CD4-positive, alpha-beta T cell treated with Interferon gamma for 1 hour (primary cell): ENCODE measurements at regions not wholly inside any gene's neighbourhood (a gene's known extent, or its start where the extent isn't known, plus 50 kb on each side); places are given as distances from the start of the nearest gene placed in this dataset.

Source experiments
- DNase-seq: peaks from one replicate; pipeline ENCODE4 v3.0.0-alpha.2; 2020

DNA sequence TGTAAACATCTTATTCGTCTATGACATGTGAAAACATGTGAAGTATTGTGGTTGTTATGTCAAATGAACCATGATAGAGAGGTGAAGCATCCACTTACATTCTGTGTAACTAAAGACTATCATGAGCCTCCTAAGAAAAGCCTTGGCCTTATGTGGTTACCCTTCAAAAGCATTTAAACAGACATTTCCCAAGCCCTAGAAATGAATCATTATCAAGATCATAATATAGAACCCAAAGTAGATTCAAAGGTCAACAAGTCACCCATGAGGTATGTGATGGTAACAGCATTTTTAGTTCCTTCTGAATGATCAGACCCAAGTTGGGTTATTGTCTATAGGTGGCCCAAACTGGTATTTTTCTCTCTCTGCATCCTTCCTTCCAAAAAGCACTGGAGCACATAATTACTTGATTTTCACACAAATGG lies 408.0 kb downstream of the TBL1XR1 start:
- no peak for DNase-seq

- no peak for DNase-seq
Measured at GRCh38 chr3:176787506-176787905, 409.8 kb downstream of the TBL1XR1 start.

DNA sequence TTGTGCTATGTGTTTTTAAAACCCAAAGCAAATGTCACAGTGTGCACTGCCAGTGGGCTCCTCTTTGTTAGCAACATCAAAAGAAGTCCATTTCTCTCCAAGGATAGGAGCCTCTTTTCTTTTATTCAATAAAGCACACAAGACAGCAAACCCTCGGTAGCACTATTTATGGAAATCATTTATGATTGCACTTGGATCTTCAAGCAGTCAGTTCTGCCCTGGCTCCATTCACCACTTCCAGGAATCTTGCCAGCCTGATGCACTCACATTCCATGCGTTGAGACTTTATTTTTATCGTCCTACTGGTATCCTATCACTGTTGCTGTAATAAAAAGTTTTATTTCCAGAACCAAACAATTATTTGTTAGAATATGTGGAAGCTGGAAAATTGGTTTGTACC lies 412.1 kb downstream of the TBL1XR1 start:
- DNase-seq, result no peak

- no peak for DNase-seq
Measured at GRCh38 chr3:176780766-176781165, 416.5 kb downstream of the TBL1XR1 start.

GRCh38 chr3:176776622-176777175 lies 420.6 kb downstream of the TBL1XR1 start:
- DNase-seq, result no peak

GRCh38 chr3:176769547-176770190 lies 427.6 kb downstream of the TBL1XR1 start:
- no peak for DNase-seq

- DNase-seq, result no peak
Measured at GRCh38 chr3:176767385-176767784, 429.9 kb downstream of the TBL1XR1 start.

DNA sequence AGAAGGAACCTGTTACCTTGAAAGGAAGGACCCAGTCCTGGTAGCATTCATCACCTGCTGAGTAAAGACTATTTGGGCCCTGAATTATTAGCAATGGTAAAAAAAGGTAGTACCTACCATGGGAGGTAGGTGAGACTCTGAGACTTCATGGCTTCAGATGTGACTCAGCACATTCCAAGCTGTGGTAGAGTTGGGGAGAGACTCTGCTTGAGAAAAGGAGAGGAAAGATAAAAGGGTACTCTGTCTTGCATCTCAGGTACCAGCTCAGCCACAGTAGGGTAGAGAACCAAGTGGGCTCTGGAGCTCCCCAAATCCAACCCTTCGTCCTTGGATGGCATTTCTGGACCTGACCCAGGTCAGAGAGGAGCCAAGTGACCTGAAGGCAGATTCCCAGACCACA lies 430.4 kb downstream of the TBL1XR1 start:
- DNase-seq, result no peak

GRCh38 chr3:176765382-176765900 lies 431.8 kb downstream of the TBL1XR1 start:
- no peak for DNase-seq

- DNase-seq, result no peak
Measured at GRCh38 chr3:176759815-176760506, 437.3 kb downstream of the TBL1XR1 start.

DNA sequence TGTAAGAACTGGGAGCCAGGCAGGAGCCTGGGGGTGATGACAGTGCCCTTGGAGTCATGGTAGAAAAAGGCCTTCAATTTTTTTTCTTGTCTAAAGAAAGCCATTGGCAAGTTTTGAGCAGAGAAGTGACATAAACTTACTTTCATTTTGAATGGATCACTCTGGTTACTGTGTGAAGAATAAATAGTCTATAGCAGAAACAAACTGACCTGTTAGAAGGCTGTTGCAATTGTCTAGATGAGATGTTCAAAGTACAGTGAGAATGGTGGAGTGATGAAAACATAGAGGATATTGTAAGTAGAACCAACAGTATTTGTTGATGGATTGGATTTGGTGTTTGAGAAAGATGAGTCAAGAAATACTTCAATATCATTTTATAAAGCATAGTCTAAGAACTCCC lies 439.9 kb downstream of the TBL1XR1 start:
- no peak for DNase-seq

GRCh38 chr3:176755977-176756376 lies 441.3 kb downstream of the TBL1XR1 start:
- no peak for DNase-seq

GRCh38 chr3:176755552-176755951 lies 441.7 kb downstream of the TBL1XR1 start:
- DNase-seq, result no peak

DNA sequence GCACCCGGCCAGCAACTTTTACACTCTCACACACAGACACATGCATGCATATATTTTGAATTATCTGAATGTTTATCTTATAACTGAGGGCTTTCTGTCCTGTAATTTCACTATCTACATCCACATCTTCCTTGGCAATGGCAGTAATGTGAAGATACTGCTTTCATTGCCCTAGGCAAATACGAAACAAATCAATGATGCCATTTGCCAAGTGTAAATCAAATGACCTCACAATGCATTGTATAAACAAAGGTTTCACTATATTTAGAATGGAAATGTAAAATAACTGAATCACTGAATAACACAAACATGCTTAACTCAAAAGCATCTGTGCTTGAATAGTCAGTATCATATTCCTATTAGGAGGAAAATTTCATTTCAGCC lies 455.6 kb downstream of the TBL1XR1 start:
- DNase-seq, result no peak

- no peak for DNase-seq
Measured at GRCh38 chr3:176740906-176741663, 456.2 kb downstream of the TBL1XR1 start.

GRCh38 chr3:176739159-176739558 lies 458.1 kb downstream of the TBL1XR1 start:
- no peak for DNase-seq

DNA sequence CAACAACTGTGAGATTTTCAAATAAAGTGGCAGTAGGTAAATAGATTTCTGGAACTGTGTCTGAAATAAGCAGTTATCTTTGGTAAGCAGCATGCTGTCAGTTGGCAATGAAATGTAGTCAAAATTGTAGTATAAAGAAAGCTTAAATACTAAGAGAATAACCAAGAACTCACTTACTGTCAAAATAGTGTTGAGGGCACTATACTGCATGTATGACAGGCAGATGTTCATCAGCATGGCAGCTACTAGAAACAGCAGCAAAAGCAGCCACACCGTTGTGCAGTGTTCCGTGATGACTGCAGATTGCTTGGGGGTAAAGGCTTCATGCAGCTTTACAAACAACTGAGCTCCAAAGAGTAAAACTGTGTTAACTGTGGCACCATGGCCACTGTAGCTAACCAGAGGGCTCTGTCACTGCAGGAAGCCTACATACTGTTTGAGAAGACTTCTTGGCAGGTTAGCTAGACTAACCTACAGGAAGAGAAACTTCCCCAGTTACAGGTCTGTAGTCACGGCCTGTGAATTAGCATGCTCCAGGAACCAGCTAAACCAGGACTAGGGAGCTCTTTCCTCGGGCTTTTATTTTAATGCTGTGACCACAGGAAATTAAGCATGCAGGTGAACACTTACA lies 459.7 kb downstream of the TBL1XR1 start:
- no peak for DNase-seq

DNA sequence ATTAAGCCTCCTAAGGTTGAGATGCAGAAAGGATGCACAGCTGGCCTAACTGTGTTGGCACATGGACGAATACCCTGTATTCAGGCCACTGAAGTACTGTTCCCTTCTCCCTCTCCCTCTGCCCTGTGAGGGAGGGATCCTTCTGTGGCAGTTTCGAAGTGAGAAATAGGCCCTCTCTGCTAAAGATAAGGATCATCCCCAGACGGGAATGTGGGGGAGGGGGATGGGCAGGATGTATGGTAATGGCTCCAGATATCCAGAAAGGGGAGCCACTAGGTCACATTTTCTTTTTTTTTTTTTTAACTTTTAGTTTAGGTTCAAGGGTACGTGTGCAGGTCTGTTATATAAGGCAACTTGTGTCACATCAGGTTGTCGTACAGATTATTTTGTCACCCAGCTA lies 463.1 kb downstream of the TBL1XR1 start:
- DNase-seq, result no peak

DNA sequence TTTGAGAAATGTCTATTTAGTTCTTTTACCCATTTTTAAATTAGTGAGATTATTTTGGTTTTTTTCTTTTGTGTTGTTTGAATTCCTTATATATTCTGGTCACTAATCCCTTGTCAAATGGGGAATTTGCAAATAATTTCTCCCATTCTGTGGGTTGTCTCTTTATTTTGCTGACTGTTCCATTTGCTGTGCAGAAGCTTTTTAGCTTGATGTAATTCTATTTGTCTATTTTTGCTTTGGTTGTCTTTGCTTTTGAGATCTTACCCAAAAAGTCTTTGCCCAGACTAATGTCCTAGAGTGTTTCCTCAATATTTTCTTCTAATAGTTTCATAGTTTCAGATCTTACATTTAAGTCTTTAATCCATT lies 472.9 kb downstream of the TBL1XR1 start:
- DNase-seq, result no peak

DNA sequence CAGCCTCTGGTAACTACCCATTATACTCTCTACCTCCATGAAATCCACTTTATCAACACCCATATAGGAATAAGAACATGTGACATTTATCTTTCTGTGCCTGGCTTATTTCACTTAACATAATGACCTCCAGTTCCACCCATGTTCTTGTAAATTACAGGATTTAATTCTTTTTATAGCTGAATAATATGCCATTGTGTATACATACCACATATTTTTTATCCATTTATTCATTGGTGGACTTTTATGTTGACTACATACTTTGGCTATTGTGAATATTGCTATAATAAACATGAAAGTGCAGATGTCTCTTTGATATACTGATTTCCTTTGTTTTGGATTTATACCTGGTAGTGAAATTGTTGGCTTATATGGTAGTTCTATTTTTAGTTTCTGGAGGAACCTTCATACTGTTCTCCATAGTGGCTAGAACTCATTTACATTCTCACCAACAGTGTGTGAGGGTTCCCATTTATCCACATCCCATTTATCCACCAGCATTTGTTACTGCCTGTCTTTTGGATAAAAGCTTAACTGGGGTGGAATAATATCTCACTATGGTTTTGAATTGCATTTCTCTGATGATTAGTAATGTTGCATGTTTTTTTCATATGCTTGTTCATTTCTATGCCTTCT lies 473.4 kb downstream of the TBL1XR1 start:
- no peak for DNase-seq

DNA sequence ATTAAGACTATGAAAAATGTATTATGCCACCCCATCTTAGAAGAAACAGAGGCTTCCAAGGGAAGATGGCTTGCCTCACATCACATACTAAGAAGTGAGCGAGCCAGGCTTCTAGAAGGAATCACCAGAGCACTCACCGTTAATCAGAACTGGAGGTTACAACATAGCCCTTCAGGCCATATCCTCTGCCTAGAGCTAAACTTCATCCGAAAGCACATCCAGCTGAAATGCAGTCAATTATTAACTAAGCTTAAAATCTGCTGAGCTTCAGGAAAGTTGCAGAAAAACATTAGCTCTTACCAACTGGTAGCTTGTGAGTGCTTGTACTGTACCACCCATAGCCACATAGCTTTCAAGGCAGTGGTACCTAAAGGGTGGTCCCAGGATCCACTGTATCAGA lies 483.2 kb downstream of the TBL1XR1 start:
- no peak for DNase-seq

DNA sequence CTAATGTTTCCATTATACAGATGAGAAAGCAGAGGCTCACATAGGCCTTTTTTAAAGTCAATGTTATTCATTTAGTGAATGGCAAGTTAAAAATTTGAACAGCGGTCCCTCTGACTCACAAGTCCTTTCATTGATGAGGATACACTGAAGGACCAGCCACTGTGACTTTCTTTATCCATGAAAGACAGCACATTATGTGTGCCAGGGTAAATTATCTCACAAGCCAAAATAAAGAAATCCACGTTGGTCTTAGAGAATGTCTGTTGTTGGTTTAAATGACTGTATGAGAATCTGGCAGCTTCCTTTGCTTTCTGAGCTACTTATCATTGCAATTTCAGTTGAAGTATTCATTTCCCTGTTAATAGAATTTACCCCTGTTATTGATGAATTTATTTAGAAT lies 485.1 kb downstream of the TBL1XR1 start:
- DNase-seq, result no peak

DNA sequence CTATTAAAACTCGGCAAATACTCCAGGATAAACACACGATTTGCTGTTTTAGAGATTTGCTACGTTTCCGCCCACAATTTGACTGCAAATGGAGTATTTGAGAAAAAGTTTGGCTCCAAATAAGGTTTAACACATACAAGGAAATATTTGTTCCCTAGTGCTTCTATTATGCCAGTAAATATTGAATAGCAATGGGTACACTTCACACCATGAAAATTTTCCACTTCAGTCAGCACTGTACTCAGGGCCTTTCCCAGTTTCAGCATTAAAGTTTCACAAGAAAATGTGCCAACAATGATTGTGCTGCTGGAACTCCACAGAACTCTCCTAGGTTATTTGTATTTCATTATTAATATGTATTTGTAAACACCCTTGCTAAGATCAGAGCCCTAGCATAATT lies 498.0 kb downstream of the TBL1XR1 start:
- no peak for DNase-seq
